Mesothelial cell of epicardium (in vitro differentiated cells): ENCODE measurements at regions not wholly inside any gene's neighbourhood (a gene's known extent, or its start where the extent isn't known, plus 50 kb on each side); places are given as distances from the start of the nearest gene placed in this dataset.

Source experiments
- DNase-seq, 2 experiments: peaks; one replicate each; pipeline ENCODE4 v3.0.0; 2021; ENCODE audit warnings: low spot score in 2 of 2; ENCODE audit not compliant: unreplicated experiment in 2 of 2
- H3K27ac Mint-ChIP-seq: 2 replicates; pipeline ENCODE4 v1.8.0; 2021; ENCODE audit warnings: mixed read lengths
- H3K27me3 Mint-ChIP-seq: 2 replicates; pipeline ENCODE4 v1.8.0; 2021; ENCODE audit warnings: low read depth, mixed read lengths
- H3K36me3 Mint-ChIP-seq: 2 replicates; pipeline ENCODE4 v1.8.0; 2021; ENCODE audit warnings: mixed read lengths
- H3K4me1 Mint-ChIP-seq: 2 replicates; pipeline ENCODE4 v1.8.0; 2021; ENCODE audit warnings: mixed read lengths
- H3K4me3 Mint-ChIP-seq: 2 replicates; pipeline ENCODE4 v1.8.0; 2021; ENCODE audit warnings: mild to moderate bottlenecking, moderate library complexity, mixed read lengths
- H3K9me3 Mint-ChIP-seq: 2 replicates; pipeline ENCODE4 v1.8.0; 2021; ENCODE audit warnings: mixed read lengths
- TF ChIP-seq, protein P1 (sequence below): fragments of 200-600 bp; sonication (generic); IDR thresholded peaks from one replicate; pipeline ENCODE4 v1.5.0; 2021; ENCODE audit warnings: antibody characterized with exemption; ENCODE audit not compliant: unreplicated experiment

DNA sequence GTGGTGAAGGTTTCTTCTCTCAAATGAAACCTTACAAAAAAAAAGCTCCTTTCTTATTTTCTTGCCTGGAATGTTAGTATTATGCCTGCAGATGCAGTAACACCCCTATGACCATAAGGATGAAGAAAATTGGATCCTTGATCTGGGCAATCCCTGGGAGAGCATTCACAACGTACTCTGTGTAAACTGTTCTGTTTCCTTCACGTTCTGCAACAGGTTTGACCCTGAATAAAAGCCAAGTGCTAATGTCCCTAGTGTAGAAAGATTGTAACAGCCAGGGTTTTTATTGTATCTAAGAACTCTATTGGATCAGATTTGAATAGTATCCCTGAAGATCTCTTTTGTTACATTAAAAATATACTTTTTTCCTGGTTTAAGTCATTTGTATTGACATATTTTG is 1639.6 kb upstream of the ACO1 start:
- H3K9me3 Mint-ChIP-seq: no peaks in the 10 kb centered on the region
- no peaks in the 10 kb centered on the region for H3K27me3 Mint-ChIP-seq
- TF ChIP-seq, protein P1, sequence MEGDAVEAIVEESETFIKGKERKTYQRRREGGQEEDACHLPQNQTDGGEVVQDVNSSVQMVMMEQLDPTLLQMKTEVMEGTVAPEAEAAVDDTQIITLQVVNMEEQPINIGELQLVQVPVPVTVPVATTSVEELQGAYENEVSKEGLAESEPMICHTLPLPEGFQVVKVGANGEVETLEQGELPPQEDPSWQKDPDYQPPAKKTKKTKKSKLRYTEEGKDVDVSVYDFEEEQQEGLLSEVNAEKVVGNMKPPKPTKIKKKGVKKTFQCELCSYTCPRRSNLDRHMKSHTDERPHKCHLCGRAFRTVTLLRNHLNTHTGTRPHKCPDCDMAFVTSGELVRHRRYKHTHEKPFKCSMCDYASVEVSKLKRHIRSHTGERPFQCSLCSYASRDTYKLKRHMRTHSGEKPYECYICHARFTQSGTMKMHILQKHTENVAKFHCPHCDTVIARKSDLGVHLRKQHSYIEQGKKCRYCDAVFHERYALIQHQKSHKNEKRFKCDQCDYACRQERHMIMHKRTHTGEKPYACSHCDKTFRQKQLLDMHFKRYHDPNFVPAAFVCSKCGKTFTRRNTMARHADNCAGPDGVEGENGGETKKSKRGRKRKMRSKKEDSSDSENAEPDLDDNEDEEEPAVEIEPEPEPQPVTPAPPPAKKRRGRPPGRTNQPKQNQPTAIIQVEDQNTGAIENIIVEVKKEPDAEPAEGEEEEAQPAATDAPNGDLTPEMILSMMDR: no peak
- no peak overlapping the region for H3K27ac Mint-ChIP-seq
- no peaks in the 10 kb centered on the region for H3K36me3 Mint-ChIP-seq
- no peak for DNase-seq
- no peak overlapping the region for H3K4me3 Mint-ChIP-seq
- no peaks in the 10 kb centered on the region for H3K4me1 Mint-ChIP-seq

DNA sequence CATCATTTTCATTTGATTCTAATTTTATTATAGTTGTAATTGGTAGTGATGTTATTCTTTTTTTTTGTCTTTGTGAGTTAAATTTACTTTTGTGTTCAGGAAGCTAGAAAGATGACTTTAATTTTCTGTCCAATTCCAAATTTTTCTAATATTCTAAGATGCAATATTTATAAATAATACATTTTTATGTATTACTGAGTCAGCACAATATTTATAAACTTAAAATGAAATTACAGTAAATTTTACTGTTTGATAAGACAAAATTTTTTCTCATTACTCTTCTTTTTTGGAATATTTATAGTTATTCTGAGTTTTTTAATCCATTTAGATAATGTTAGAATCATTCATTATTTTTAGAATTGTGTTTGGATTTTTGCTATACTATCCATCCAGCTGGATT is 1637.9 kb upstream of the ACO1 start:
- TF ChIP-seq, protein P1: no peak
- no peaks in the 10 kb centered on the region for H3K9me3 Mint-ChIP-seq
- H3K27ac Mint-ChIP-seq: no peak overlapping the region
- DNase-seq: no peak
- H3K4me3 Mint-ChIP-seq: no peak overlapping the region
- H3K36me3 Mint-ChIP-seq: no peaks in the 10 kb centered on the region
- H3K27me3 Mint-ChIP-seq: no peaks in the 10 kb centered on the region
- no peaks in the 10 kb centered on the region for H3K4me1 Mint-ChIP-seq

DNA sequence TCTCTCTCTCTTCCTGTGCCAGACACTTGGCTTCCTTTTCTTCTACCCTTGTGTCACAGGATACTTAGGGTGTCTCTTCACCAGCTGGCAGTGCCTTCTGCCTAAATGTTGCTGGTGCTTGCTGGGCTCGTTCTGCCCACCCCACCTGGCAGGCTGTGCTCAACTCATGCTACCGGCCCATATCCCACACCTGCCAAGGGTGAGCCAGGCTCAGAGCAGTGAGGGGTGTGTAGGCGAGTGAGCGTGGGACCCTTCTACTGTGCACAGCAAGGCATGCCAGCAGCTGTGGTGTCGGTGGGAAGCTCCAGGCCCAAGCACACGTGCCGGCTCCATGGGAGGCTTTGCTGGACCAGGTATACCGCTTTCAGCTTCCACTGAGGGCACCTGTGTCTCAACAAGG is 1626.7 kb upstream of the ACO1 start:
- no peaks in the 10 kb centered on the region for H3K27me3 Mint-ChIP-seq
- TF ChIP-seq, protein P1: no peak
- no peak for DNase-seq
- no peak overlapping the region for H3K27ac Mint-ChIP-seq
- peaks cover 3% of the 10 kb centered on the region for H3K9me3 Mint-ChIP-seq
- H3K36me3 Mint-ChIP-seq: no peaks in the 10 kb centered on the region
- H3K4me3 Mint-ChIP-seq: no peak overlapping the region
- H3K4me1 Mint-ChIP-seq: no peaks in the 10 kb centered on the region

DNA sequence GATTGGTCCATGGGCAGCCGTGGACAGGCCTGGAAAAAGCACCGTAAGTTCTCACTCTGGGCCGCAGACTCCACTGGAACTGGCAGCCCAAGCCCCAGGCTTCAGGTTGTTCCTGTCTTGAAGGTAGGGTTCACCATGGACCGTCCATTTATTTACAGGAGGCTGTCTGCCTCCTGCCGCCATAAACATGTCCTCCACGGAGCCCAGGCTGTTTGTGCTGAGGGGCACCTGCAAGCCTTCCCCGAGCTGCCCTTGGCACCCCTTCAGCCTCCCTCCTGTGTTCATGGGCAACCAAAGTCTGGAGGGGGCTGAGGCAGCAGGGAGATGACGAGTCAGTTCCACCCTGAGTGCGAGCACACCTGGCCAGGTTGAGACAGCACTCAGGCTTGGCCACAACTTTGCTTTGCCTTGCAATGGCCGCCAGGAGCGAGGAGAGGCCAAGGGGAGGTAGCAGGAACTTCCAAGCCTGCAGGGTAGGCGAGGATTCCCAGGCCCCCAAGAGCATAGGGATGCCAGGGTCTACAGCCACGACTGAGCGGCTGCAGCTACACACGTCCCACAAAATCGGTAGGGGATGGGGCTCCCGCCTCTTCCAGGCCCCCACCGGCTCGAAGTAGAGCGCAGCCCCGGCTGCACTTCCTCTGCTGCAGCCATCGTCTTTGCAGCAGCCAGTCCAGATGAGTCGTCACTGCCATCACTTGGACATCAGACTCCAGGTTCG is 1625.6 kb upstream of the ACO1 start:
- Mint-ChIP-seq H3K27me3 (no peaks in the 10 kb centered on the region), H3K27ac (no peak overlapping the region), H3K9me3 (peaks cover 3% of the 10 kb centered on the region), H3K4me3 (no peak overlapping the region), H3K4me1 (no peaks in the 10 kb centered on the region), H3K36me3 (no peaks in the 10 kb centered on the region)
- no peak for DNase-seq
- TF ChIP-seq, protein P1: no peak

DNA sequence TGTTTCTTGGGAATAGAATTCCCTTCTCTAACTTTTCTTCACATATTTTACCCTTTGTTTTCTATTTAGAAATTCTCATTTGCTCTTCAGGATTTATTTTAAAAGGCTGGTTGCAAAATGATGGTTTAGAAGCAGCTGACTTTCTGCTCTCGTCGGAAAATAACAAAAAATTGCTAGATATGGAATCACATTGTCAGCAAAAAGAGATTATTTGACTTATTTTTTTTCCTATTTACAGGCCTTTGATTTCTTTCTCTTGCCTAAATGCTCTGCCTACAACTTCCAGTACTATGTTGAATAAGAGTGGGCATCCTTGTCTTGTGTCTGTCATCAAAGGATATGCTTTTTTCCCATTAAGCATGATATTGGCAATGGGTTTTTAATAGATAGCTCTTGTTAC is 1619.1 kb upstream of the ACO1 start:
- no peaks in the 10 kb centered on the region for H3K4me1 Mint-ChIP-seq
- H3K36me3 Mint-ChIP-seq: no peaks in the 10 kb centered on the region
- TF ChIP-seq, protein P1: no peak
- no peak overlapping the region for H3K4me3 Mint-ChIP-seq
- DNase-seq: no peak
- H3K27ac Mint-ChIP-seq: no peak overlapping the region
- H3K27me3 Mint-ChIP-seq: peaks cover 2% of the 10 kb centered on the region
- no peaks in the 10 kb centered on the region for H3K9me3 Mint-ChIP-seq
